ENCODE measurements at regions not wholly inside any gene's neighbourhood (a gene's known extent, or its start where the extent isn't known, plus 50 kb on each side); places are given as distances from the start of the nearest gene placed in this dataset.

GRCh38 chr16:52812678-52813556 is 239.8 kb downstream of the CHD9NB start (continued):
- TF ChIP-seq ZNF639 (CRISPR knock-in tag; conservative IDR thresholded peaks at IDR 0.05) (no peak), ASH2L (IDR thresholded peaks at IDR 0.05; ENCODE audit: insufficient read length, low read depth, low read length) (no peak), JUND (CRISPR knock-in tag; IDR thresholded peaks at IDR 0.05) (peak; percentile 99), MAF1 (CRISPR knock-in tag; IDR thresholded peaks at IDR 0.05; ENCODE audit: borderline replicate concordance) (no peak), AHDC1 (CRISPR knock-in tag; IDR thresholded peaks at IDR 0.05; ENCODE audit: borderline replicate concordance) (peak; percentile 87; the same call in 1 of the 2 replicates), XRCC5 (optimal IDR thresholded peaks at IDR 0.05; ENCODE audit: low read length) (no peak), EP300 (IDR thresholded peaks at IDR 0.05; ENCODE audit: low read depth in 2 of 2, low read length in 2 of 2) (peak in 1 of 2 experiments; percentile 80; a peak in 2 of 4 replicates), EP300 (CRISPR knock-in tag; IDR thresholded peaks at IDR 0.05; ENCODE audit: borderline replicate concordance) (no peak; the same call in 1 of the 2 replicates), ZBTB25 (CRISPR knock-in tag; IDR thresholded peaks at IDR 0.05) (no peak), HNF1A (IDR thresholded peaks at IDR 0.05; ENCODE audit: low read depth) (no peak), HNF1A (CRISPR knock-in tag; IDR thresholded peaks at IDR 0.05; ENCODE audit: borderline replicate concordance) (no peak), ZFY (CRISPR knock-in tag; IDR thresholded peaks at IDR 0.05) (no peak), KLF16 (CRISPR knock-in tag; IDR thresholded peaks at IDR 0.05) (0 out of 4 replicates have a peak, but pooled peaks of 1 of the 2 experiments have one; percentile 20), HCFC1 (IDR thresholded peaks at IDR 0.05; ENCODE audit: low read depth, low read length) (no peak), TBL1XR1 (IDR thresholded peaks at IDR 0.05; ENCODE audit: borderline replicate concordance, low read length, partially characterized antibody) (peak; percentile 49), FOSL2 (CRISPR knock-in tag; IDR thresholded peaks at IDR 0.05) (peak; percentile 98)
